HG03378 (cell line): ENCODE measurements at regions not wholly inside any gene's neighbourhood (a gene's known extent, or its start where the extent isn't known, plus 50 kb on each side); places are given as distances from the start of the nearest gene placed in this dataset.
"Not testable (repeated sequence)": the region's sequence is repeated elsewhere in the genome, so short reads cannot be mapped to it uniquely, and the experiment has no call there.

Source experiments
- ATAC-seq: cut with Tn5 transposase; IDR thresholded peaks from one replicate; pipeline ENCODE4 v1.9.1; 2021; ENCODE audit warnings: mild to moderate bottlenecking, moderate library complexity; ENCODE audit not compliant: unreplicated experiment

- no peak for ATAC-seq
These were observed 57.7 kb downstream of the RAD51AP2 start for GRCh38 chr2:17460371-17461086.

GRCh38 chr2:17455343-17455742 lies 62.9 kb downstream of the RAD51AP2 start:
- no peak for ATAC-seq

GRCh38 chr2:17446191-17446590 lies 72.0 kb downstream of the RAD51AP2 start:
- ATAC-seq, result not testable (repeated sequence)

- no peak for ATAC-seq
These were observed 72.5 kb downstream of the RAD51AP2 start for GRCh38 chr2:17445744-17446143.

GRCh38 chr2:17442334-17442733 lies 75.9 kb downstream of the RAD51AP2 start:
- ATAC-seq, result no peak

GRCh38 chr2:17441790-17442189 lies 76.5 kb downstream of the RAD51AP2 start:
- ATAC-seq, result no peak

GRCh38 chr2:17441055-17441771 lies 77.0 kb downstream of the RAD51AP2 start:
- no peak for ATAC-seq

GRCh38 chr2:17430326-17430725 lies 87.9 kb downstream of the RAD51AP2 start:
- ATAC-seq, result no peak

- no peak for ATAC-seq
These were observed 89.1 kb downstream of the RAD51AP2 start for GRCh38 chr2:17429130-17429529.

GRCh38 chr2:17427401-17427800 lies 90.8 kb downstream of the RAD51AP2 start:
- ATAC-seq, result no peak

GRCh38 chr2:17426743-17427142 lies 91.5 kb downstream of the RAD51AP2 start:
- ATAC-seq, result no peak

- ATAC-seq, result no peak
These were observed 96.2 kb downstream of the RAD51AP2 start for GRCh38 chr2:17422061-17422460.

- ATAC-seq, result no peak
These were observed 101.3 kb downstream of the RAD51AP2 start for GRCh38 chr2:17416884-17417391.

GRCh38 chr2:17413036-17413435 lies 105.2 kb downstream of the RAD51AP2 start:
- ATAC-seq, result no peak

GRCh38 chr2:17401096-17401495 lies 117.1 kb downstream of the RAD51AP2 start:
- no peak for ATAC-seq

GRCh38 chr2:17398770-17399169 lies 119.5 kb downstream of the RAD51AP2 start:
- no peak for ATAC-seq

- no peak for ATAC-seq
These were observed 129.4 kb downstream of the RAD51AP2 start for GRCh38 chr2:17388798-17389197.

GRCh38 chr2:17387591-17387990 lies 130.6 kb downstream of the RAD51AP2 start:
- no peak for ATAC-seq

- no peak for ATAC-seq
These were observed 131.5 kb downstream of the RAD51AP2 start for GRCh38 chr2:17386771-17387170.

GRCh38 chr2:17380003-17380402 lies 138.2 kb downstream of the RAD51AP2 start:
- ATAC-seq, result no peak

GRCh38 chr2:17375262-17375661 lies 143.0 kb downstream of the RAD51AP2 start:
- ATAC-seq, result no peak

- no peak for ATAC-seq
These were observed 144.5 kb downstream of the RAD51AP2 start for GRCh38 chr2:17373741-17374140.
